GM18868 (cell line): ENCODE measurements at regions not wholly inside any gene's neighbourhood (a gene's known extent, or its start where the extent isn't known, plus 50 kb on each side); places are given as distances from the start of the nearest gene placed in this dataset.
A peak's percentile ranks its signal among the peaks of the same experiment; 100 is the strongest.
"Not testable (repeated sequence)": the region's sequence is repeated elsewhere in the genome, so short reads cannot be mapped to it uniquely, and the experiment has no call there.

Experiments used
- ATAC-seq: cut with Tn5 transposase; IDR thresholded peaks from one replicate; pipeline ENCODE4 v1.9.1; 2021; ENCODE audit warnings: mild to moderate bottlenecking, moderate library complexity; ENCODE audit not compliant: unreplicated experiment

DNA sequence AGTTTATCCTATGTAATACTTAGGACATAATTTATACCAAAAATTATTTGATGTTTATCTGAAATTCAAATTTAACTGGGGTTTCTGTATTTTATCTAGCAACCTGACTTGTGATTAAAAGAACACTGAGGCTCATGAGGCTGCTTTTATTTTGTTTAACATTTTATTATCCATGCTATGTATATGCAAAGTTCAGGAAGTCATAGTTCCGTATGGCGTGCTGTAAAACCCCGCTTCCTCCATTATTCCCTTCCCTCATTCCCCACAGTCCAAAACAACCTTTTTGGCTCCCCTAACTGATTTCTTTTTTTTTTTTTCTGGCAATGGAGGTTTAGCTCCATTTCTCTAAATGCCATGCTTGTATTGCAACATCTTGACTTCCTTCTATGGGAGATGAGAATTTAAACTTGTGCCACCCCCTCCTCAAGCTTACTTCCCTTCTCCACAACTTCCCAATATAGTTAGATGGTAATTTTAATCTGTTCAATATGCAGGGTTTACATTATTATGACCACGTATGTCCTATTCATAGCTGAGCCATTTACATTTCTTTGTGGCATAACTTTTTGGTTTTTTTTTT lies 138.0 kb upstream of the DNAH14 start:
- no peak for ATAC-seq

DNA sequence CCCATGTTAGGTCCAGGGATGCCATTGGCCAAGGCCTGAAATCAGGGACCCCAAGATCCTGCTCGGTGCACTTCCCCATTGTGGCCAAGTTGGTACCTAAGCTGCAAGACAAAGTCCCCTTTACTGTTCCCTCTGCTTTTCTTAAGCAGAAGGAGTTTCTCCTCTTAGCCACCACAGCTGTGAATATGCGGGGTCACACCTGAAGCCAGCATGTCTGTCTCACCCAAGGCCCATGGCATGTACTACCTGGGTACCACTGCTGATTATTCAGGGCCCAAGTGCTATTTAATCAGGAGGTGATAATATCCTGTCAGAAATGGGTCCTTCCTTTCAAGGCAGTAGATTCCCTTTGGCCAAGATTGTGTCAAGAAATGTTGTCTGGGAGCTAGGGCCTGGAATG lies 133.9 kb upstream of the DNAH14 start:
- no peak for ATAC-seq

DNA sequence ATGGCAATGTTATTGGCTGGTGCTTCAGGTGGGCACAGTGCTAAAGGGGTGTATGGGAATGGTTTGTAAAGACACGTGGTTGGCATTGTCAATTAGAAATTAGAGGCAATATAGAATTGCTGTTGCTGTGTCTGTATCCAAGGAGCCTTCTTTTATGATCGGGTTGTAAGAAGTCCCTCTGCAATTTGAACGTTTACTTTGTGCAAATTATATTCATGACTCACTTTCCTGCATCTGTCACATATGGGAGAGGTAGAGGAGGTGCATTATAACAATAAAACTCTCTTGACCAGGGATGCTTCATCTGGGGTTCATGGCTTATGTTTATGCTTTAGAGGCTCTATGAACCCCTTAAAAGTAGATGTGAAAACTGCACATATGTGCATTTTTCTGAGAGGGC lies 130.4 kb upstream of the DNAH14 start:
- ATAC-seq: no peak

DNA sequence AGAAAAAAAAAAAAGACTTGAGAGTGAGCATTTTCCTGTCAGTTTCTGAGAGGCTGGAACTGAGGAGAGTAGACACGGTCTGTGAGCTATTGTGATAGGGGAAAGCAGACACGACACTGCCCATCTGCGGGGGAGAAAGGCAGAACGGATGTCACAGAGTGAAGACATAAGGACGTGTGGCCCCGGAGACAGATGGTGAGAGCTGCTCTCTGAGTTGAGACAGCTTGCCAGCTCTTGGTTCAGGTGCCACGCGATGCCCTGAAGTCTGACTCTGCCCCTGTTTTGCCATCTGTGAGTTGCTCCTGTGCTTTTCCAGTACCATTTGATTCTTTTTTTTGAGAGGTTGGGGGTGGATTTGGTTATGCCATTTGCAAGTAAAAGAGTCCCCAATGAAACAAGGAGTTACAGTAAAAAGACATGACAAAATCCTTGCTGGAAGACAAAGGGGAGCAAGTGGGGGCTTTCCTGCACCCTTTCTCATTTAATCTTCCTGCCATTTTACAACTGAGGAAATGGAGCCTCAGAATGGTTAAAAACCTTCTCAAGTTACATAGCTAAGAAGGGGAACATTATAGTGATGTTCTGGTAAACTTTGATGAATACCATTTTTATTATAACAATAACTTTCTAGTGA lies 128.9 kb upstream of the DNAH14 start:
- ATAC-seq: no peak

DNA sequence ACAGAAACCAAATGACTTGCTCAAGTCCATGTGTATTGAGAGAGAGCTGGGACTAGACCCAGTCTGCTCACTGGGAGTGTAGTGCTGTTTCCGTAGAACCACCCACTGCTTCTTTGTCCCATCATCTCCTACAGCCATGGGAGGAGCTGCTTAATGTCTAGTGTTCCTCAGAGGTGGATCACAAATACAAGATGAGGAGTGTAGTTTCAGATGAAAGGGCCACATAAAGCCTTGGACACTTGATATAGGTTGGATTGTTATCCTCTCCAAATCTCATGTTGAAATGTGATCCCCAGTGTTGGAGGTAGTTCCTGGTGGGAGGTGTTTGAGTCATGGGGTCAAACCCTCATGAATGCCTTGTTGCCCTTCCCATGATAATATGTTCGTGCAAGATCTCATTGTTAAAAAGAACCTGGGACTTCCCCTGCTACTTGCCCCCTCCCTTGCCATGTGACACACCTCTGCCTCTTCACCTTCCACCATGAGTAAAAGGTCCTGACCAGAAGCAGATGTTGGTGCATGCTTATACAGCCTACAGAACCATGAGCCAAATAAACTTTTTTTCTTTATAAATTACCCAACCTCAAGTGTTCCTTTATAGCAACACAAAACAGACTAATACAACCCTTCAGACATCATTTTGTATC lies 127.5 kb upstream of the DNAH14 start:
- ATAC-seq: peak; percentile 37

DNA sequence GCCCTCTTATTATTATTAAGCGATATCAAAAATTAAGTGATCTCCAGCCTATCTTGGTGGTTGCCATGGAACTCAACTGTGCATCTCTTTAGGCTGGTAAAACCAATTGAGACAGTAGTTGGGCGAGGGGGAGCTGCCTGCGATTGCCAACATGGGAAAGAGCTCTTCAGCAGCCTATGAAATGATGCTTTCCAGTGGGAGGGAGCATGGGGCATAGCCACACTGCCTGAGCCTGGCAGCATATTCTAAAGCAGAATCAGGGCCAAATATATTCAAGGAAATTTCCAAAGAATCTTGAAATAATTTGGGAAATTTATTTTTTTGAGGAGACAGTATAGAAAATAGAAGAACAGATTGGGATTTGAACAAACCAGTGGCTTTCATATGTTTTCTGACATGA lies 126.9 kb upstream of the DNAH14 start:
- ATAC-seq: no peak

DNA sequence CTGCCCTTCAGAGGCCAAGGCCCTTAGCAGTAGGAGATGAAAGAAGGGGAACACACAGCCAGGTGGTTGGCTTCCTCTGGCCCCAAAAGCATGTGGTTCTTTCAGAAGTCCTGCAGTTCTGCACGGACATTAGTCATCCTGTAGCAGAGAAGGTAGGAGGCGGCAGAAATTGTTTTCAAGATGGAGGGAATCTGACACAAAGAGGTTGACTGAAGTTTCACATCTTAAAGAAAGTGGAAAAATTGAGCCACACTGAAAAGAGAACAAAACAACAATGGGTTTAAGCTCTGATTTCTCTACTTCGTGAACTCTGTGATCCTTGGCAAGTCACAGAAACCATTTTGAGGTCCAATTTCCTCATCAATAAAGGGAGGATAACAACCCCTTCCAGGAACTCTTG lies 125.3 kb upstream of the DNAH14 start:
- no peak for ATAC-seq

DNA sequence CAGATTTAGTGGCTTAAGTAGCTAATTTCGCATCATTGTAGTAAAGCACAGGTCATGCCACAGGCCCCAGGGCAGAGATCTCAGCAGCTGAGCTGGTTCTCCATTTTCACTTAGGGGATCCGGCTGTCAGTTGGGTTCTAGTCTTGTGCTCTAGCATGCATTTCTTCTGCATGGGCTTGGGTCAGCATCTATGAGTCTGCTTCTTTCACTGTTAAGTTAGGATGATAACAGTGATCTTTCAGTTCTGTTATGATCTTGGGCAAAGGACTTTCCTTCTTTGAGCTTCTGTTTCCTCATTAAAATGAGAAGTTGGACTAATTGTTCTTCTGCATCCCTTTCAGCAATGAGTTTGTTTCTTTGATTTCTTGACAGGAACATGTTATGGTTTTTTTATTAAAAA lies 123.6 kb upstream of the DNAH14 start:
- ATAC-seq: peak; percentile 52

DNA sequence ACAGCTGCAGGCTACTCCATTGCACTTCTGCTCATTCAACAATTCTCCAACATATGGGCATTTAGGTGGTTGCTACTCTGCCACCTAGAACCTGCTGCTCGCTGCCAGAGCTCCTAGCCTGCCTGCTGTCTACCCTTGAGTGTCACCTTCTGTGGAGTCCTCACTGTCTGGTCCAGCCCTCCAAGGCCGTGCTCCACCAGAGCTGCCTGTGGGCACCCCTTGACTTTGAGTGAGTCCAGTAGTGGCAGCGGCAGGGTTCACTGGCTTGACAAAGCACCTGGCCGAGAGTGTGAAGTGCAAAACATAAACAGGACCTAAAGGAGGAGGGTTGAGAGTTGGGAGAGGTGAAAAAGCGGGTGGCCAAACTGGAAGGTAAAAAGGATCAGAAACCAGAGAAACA lies 120.3 kb upstream of the DNAH14 start:
- no peak for ATAC-seq

DNA sequence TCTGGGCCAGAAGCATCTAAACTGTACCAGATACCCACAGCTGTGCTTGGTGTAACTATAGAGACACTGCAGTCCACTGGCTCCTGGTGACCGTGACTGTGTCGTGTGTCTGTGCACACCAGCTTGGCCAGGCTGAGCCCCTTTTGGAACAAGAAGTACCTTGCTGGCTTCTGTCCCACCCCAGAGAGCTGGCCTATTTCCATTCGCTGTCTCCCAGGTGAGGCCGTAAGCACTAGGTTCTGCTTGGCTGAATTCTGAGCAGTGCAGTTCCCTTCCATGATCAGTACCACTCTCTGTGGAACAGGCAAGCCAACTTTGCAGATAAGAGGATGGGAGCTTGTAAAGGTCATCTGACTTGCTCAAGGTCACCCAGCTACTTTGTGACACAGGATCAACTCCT lies 119.9 kb upstream of the DNAH14 start:
- ATAC-seq: no peak

DNA sequence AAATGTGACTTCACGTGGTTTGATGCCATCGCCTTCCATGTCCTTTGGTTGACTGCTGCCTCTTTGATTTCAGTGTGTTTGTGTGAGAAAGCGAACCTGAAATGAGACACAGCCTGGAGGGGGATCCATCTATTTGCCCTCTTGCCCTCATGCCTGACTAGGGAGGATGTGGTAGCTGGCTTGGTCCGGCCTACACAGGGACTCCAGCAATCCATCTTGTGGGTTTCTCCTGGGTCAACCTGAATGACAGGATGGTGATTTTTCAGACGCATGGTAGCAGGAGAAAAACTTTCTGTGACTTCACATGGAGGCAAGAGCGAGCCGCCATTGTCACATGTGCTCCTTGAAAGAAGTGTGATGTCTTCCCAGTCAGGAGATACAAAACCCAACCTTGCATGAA lies 117.9 kb upstream of the DNAH14 start:
- ATAC-seq: no peak

DNA sequence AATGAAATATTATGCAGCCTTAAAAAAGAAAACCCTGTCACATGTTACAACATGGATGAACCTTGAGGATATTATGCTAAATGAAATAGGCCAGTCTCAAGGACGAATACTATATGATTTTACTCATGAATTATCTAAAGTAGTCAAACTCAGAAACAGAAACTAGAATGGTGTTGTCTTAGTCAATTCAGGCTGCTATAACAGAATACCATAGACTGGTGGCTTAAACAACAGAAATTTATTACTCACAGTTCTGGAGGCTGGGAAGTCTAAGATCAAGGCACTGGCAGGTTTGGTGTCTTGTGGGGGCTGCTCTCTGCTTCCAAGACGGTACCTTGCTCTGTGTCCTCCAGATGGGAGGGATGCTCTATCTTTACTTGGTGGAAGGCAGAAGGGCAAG lies 113.8 kb upstream of the DNAH14 start:
- no peak for ATAC-seq

DNA sequence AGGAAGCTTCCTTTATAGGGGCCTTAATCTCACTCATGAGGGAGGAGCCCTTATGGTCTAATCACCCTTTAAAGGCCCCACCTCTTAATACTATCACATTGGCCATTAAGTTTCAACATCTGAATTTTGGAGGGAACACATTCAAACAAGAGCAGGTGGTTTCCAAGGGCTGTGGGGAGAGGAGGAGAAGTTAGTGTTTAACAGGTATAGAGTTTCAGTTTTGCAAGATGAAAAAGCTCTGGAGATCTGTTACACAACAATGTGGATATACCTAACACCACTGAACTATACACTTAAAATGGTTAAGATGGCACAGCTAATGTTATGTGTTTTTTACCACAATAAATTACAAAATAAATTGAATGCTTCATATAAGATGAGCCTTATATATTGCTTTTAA lies 113.4 kb upstream of the DNAH14 start:
- no peak for ATAC-seq

DNA sequence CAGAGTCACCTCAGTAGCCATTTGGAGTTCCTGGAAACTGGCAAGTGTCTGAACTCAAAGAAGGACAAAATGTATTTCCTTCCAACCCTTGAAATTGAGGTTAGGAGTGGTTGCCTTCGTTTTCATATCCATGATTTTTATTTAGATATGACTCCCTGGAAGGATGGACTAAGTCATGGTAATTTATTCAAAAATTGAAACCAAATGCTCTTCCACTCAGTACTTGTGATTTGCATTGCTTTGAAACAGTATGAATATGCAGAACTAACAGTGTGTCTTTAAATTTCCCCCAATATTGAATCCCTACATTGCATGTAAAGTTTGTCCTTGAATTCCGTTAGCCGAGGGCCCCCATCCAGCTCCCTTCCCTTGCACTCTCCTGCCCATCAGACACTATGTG lies 112.1 kb upstream of the DNAH14 start:
- no peak for ATAC-seq

DNA sequence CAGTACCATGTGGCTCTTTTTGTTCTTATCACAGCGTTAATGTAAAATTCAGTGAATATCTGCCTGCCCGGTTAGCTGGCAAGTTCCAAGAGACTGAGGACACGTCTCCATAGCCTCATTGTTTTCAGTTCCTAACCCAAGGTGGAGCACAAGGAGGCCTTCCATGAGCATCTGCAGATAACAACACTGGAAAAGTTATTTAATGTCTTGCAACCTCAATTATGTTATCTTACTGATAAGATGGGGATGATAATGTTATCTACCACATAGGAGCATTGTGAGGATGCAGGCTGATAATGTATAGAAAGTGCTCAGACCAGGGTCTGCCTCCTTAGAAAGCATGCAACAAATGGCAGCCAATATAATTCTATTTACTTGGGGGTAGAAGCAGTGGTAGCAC lies 109.6 kb upstream of the DNAH14 start:
- no peak for ATAC-seq

DNA sequence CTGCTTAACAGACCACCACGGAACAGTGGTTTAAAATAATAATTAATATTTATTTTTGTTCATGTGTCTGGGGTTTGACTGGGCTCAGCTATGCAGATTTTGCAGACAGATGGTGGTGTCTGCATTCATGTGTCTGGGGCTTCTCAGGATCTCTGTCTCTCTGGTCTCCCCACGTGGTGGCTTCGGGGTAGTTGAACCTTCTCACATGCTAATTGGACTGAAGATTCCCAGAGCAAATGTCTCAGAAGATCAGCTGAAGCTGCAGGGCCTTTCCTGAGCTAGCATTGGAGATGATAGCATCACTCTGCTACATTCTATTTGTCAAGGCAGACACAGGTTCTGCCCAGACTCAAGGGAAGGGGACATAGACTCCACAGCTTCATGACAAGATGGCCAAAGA lies 109.1 kb upstream of the DNAH14 start:
- no peak for ATAC-seq

DNA sequence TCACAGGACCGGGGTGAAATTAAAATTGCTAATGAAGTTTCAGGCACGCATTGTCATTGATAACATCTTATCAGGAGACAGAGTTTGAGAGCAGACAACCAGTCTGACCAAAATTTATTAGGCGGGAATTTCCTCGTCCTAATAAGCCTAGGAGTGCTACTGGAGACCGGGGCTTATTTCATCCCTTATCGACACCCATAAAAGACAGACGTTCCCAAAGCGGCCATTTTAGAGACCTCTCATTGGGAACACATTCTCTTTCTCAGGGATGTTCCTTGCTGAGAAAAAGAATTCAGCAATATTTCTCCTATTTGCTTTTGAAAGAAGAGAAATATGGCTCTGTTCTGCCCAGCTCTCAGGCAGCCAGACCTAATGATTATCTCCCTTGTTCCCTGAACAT lies 107.7 kb upstream of the DNAH14 start:
- not testable (repeated sequence) for ATAC-seq

DNA sequence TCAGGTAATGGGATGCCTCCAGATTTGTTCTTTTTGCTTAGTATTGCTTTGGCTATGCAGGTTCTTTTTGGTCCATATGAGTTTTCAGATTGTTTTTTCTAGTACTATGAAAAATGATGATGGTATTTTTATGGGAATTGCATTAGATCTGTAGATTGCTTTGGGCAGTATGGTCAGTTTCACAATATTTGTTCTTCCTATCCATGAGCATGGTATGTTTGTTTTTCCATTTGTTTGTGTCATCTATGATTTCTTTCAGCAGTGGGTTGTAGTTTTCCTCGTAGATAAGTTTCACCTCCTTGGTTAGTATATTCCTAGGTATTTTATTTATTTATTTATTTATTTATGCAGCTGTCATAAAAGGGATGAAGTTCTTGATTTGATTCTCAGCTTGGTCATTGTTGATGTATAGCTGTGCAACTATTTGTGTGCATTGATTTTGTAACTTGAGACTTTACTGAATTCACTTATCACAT lies 103.9 kb upstream of the DNAH14 start:
- no peak for ATAC-seq

DNA sequence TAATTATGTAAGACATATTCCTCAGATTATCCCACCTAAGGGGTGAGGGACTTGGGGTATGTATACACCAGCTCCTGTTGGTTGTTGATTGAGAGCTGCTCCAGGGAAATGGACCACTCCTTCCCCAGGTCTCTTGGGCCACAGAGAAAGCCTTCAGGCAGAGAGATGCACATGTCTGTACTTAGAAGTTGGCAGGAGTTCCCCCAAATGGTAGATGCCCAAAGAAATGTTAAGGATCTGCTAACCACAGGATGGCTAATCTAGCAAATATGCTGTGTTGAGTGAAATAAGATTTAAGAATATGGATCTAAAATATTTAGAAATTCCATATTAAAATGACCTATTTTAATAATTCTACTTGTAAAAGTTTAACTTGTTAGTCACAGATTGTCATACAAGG lies 100.8 kb upstream of the DNAH14 start:
- no peak for ATAC-seq

DNA sequence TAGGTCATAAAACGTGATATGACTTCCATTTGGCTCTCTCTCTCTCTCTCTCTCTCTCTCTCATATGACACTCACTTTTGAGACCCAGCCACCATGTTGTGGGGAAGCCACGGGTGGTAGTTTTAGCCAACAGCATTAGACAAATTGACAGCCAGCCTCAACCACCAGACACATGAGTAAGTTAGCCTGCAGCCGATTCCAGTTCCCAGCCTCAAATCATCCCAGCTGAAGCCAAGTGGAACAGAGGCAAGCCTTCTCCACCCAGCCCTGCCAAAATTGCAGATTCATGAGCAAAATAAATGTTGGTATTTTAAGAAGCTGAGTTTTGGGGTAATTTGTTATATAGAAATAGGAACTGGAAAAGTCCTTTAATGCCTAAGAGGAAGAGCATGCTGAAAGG lies 98.0 kb upstream of the DNAH14 start:
- ATAC-seq: no peak

DNA sequence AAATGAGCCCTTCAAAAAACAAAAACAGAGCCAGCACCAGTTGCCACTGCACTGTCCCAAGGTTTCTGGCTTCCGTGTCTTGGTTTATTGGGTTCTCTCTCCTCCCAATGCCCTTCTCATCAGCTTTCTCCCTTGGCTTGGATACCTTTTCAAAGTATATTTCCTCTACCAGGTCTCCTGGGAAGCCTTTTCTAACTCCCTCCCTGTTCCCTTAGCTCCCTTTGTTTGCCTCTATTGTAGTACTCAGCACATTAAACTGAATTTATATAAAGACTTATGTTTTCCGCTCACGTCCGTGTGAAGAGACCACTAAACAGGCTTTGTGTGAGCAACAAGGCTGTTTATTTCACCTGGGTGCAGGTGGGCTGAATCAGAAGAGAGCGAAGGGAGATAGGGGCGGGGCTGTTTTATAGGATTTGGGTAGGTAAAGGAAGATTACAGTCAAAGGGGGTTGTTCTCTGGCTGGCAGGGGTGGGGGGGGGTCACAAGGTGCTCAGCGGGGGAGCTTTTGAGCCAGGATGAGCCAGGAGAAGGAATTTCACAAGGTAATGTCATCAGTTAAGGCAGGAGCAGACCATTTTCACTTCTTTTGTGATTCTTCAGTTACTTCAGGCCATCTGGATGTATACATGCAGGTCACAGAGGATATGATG lies 89.7 kb upstream of the DNAH14 start:
- ATAC-seq: not testable (repeated sequence)

DNA sequence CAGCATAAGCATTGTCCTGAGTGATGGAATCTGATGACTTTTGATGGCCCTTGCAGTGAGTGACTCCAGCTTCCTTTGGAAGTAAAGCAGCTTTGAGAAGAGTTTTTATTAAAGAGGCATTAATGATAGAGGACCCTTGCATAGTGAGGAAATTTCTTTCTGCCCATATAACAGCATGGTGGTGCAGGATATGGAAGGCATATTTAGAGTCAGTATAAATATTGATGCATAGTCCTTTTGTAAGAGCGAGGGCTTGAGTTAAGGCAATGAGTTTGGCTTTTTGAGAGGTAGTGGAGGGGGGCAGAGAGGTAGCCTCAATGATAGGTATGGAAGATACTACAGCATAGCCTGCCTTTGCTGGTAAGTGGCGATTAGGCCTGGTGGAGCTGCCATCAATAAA lies 87.7 kb upstream of the DNAH14 start:
- not testable (repeated sequence) for ATAC-seq
